ENCODE measurements at regions not wholly inside any gene's neighbourhood (a gene's known extent, or its start where the extent isn't known, plus 50 kb on each side); places are given as distances from the start of the nearest gene placed in this dataset.

DNA sequence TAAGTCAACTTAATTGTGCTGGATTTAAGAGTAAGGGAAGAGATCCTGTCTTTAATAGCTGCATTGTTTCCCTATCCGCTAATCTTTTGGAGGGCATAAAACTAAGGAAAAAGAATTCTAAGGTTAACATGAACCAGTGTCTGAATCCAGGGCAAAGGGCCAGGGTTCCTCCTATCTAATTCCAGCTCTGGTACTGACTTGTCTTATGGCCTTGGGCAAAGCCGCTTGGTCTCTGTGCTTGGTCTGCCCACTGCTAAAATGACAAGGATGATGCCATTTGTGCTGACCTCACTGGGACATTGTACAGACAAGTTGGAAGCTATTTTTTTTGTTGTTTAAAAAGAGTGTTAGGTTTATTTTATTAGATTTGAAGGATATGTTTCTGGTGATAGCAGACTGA, 334.7 kb upstream of the PIK3R1 start:
- no peak for TF ChIP-seq POLR2A (IDR thresholded peaks at IDR 0.05; ENCODE audit: low read depth, low read length)
- TF ChIP-seq TAF1 (IDR thresholded peaks at IDR 0.05; ENCODE audit: borderline replicate concordance, low read depth, low read length): no peak
- TF ChIP-seq POLR2AphosphoS5 (IDR thresholded peaks at IDR 0.05; ENCODE audit: low read depth, low read length): no peak
